HCT116 (cell line): ENCODE measurements at regions not wholly inside any gene's neighbourhood (a gene's known extent, or its start where the extent isn't known, plus 50 kb on each side); places are given as distances from the start of the nearest gene placed in this dataset.

Experiments used
- ATAC-seq: fragments of 200-7000 bp; cut with Tn5 transposase; 2 replicates; pipeline ENCODE4 v1.9.1; 2020; ENCODE audit warnings: mild to moderate bottlenecking, moderate library complexity
- BruUV-seq: library from RNA; stranded (reverse); fragments of 400-500 nt; replicated peaks from 2 replicates; lab custom pipeline; 2021; lab: Mats Ljungman, UMichigan
- CTCF ChIA-PET: fragments of 300-600 bp; sonication (Branson Sonifier 250); formaldehyde crosslinking; loops from one replicate; lab custom pipeline; 2021; ENCODE audit warnings: antibody characterized with exemption; lab: Charles Lee
- POLR2A ChIA-PET: fragments of 300-600, 350-600 bp; sonication (Branson Sonifier 250); formaldehyde crosslinking; loops from one replicate; lab custom pipeline; 2021; ENCODE audit warnings: antibody characterized with exemption; lab: Charles Lee
- RAD21 ChIA-PET, 2 experiments: fragments of 300-600 bp; sonication (Branson Sonifier 250); formaldehyde crosslinking; loops; one replicate each; lab custom pipeline; 2023; ENCODE audit warnings: low total read pairs in 2 of 2; ENCODE audit not compliant: uncharacterized antibody in 2 of 2, unreplicated experiment in 2 of 2, low non-redundant PET in 1 of 2; lab: Charles Lee
- DNase-seq: peaks from one replicate; pipeline ENCODE4 v3.0.0-alpha.2; 2010; ENCODE audit warnings: low read depth, low spot score
- H2AFZ ChIP-seq: fragments of 200-600 bp; shearing (Covaris generic), sonication (generic); 2 replicates; pipeline ENCODE4 v1.6.1; 2017; ENCODE audit warnings: low read depth, mixed run types, mixed read lengths, antibody characterized with exemption, low read length; ENCODE audit not compliant: poor library complexity, severe bottlenecking
- H3K27ac ChIP-seq: 2 replicates; pipeline ENCODE4 v1.5.1; 2012; ENCODE audit warnings: low read depth, low read length
- H3K27me3 ChIP-seq: fragments of 200-600 bp; sonication (generic); 2 replicates; pipeline ENCODE4 v1.6.1; 2016; ENCODE audit warnings: mixed run types, low read length, mixed read lengths; ENCODE audit not compliant: insufficient read depth
- H3K36me3 ChIP-seq, 2 experiments: fragments of 200-500 bp in 1 of 2; fragments of 200-600 bp in 1 of 2; sonication (Bioruptor generic) in 1 of 2; sonication (generic) in 1 of 2; 2 replicates each; pipeline versions ENCODE4 v1.5.1 to v1.6.1; 2014 to 2016; ENCODE audit warnings: low read length in 2 of 2, inconsistent platforms in 1 of 2, mixed read lengths in 1 of 2, mixed run types in 1 of 2; ENCODE audit not compliant: insufficient read depth in 2 of 2, control insufficient read depth in 1 of 2
- H3K4me1 ChIP-seq, 2 experiments: fragments of 200-600 bp in 1 of 2; sonication (generic) in 1 of 2; 2 replicates each; pipeline versions ENCODE4 v1.5.1 to v1.6.1; 2012 to 2017; ENCODE audit warnings: low read length in 2 of 2, inconsistent platforms in 1 of 2, mild to moderate bottlenecking in 1 of 2, mixed read lengths in 1 of 2, mixed run types in 1 of 2, moderate library complexity in 1 of 2; ENCODE audit not compliant: insufficient read depth in 2 of 2, control insufficient read depth in 1 of 2
- H3K4me2 ChIP-seq: fragments of 200-600 bp; sonication (generic); 2 replicates; pipeline ENCODE4 v1.6.1; 2017; ENCODE audit warnings: mixed run types, low read length, mixed read lengths
- H3K4me3 ChIP-seq, 2 experiments: fragments of 200-600 bp in 1 of 2; sonication (generic) in 1 of 2; replicated peaks in 1 of 2; 2 replicates each; pipeline ENCODE4 v1.5.1; 2011 to 2016; ENCODE audit warnings: low read length in 2 of 2, control low read depth in 1 of 2, low read depth in 1 of 2, mild to moderate bottlenecking in 1 of 2, mixed read lengths in 1 of 2, mixed run types in 1 of 2
- H3K79me2 ChIP-seq: fragments of 200-600 bp; sonication (generic); 2 replicates; pipeline ENCODE4 v1.6.1; 2017; ENCODE audit warnings: mild to moderate bottlenecking, mixed run types, low read length, moderate library complexity, mixed read lengths; ENCODE audit not compliant: insufficient read depth
- H3K9ac ChIP-seq: fragments of 200-600 bp; sonication (generic); 2 replicates; pipeline ENCODE4 v1.6.1; 2016; ENCODE audit warnings: low read length, mixed read lengths
- H3K9me2 ChIP-seq: fragments of 200-600 bp; sonication (generic), shearing (Covaris generic); 2 replicates; pipeline ENCODE4 v1.6.1; 2017; ENCODE audit warnings: mixed run types, mild to moderate bottlenecking, moderate library complexity; ENCODE audit not compliant: insufficient read depth
- H3K9me3 ChIP-seq, 2 experiments: fragments of 200-500 bp in 1 of 2; fragments of 200-600 bp in 1 of 2; sonication (Bioruptor generic) in 1 of 2; sonication (generic) in 1 of 2; 2 replicates each; pipeline ENCODE4 v1.6.1; 2014 to 2017; ENCODE audit warnings: low read length in 2 of 2, mixed read lengths in 2 of 2, inconsistent platforms in 1 of 2, low read depth in 1 of 2, mild to moderate bottlenecking in 1 of 2, mixed run types in 1 of 2, moderate library complexity in 1 of 2; ENCODE audit not compliant: control insufficient read depth in 1 of 2, insufficient read depth in 1 of 2
- H4K20me1 ChIP-seq: fragments of 200-600 bp; sonication (generic), shearing (Covaris generic); 2 replicates; pipeline ENCODE4 v1.6.1; 2017; ENCODE audit warnings: mixed run types, mild to moderate bottlenecking, moderate library complexity; ENCODE audit not compliant: insufficient read depth
- CBX3 ChIP-seq: IDR thresholded peaks from 2 replicates; pipeline ENCODE4 v1.6.1; 2012; ENCODE audit warnings: low read depth
- CEBPB ChIP-seq: IDR thresholded peaks from 2 replicates; pipeline ENCODE4 v1.6.1; 2012; ENCODE audit warnings: low read depth
- EGR1 ChIP-seq: IDR thresholded peaks from 2 replicates; pipeline ENCODE4 v1.6.1; 2012; ENCODE audit warnings: low read depth
- ELF1 ChIP-seq: IDR thresholded peaks from 2 replicates; pipeline ENCODE4 v1.6.1; 2012; ENCODE audit warnings: low read depth, borderline replicate concordance
- EZH2 ChIP-seq: fragments of 200-600 bp; sonication (generic); IDR thresholded peaks from 2 replicates; pipeline ENCODE4 v1.6.1; 2017; ENCODE audit warnings: antibody characterized with exemption, mixed run types
- FOSL1 ChIP-seq: IDR thresholded peaks from 2 replicates; pipeline ENCODE4 v1.6.1; 2012; ENCODE audit warnings: low read depth
- JUND ChIP-seq: IDR thresholded peaks from 2 replicates; pipeline ENCODE4 v1.6.1; 2012
- POLR2AphosphoS5 ChIP-seq: IDR thresholded peaks from 2 replicates; pipeline ENCODE4 v1.6.1; 2011; ENCODE audit warnings: mild to moderate bottlenecking, low read depth, low read length, moderate library complexity
- RAD21 ChIP-seq: IDR thresholded peaks from 2 replicates; pipeline ENCODE4 v1.6.1; 2012; ENCODE audit warnings: low read depth, mild to moderate bottlenecking
- SIN3A ChIP-seq: IDR thresholded peaks from 2 replicates; pipeline ENCODE4 v1.6.1; 2012; ENCODE audit warnings: low read depth
- SP1 ChIP-seq: IDR thresholded peaks from 2 replicates; pipeline ENCODE4 v1.6.1; 2012; ENCODE audit warnings: low read depth
- TCF7L2 ChIP-seq: IDR thresholded peaks from 2 replicates; pipeline ENCODE4 v1.7.0; 2011; ENCODE audit warnings: borderline replicate concordance, inconsistent platforms; ENCODE audit not compliant: insufficient read depth, insufficient read length; ENCODE audit errors: extremely low read depth
- YY1 ChIP-seq: IDR thresholded peaks from 2 replicates; pipeline ENCODE4 v1.6.1; 2011; ENCODE audit warnings: low read length, low read depth, moderate library complexity, mild to moderate bottlenecking; ENCODE audit not compliant: insufficient replicate concordance; ENCODE audit errors: extremely low read depth
- ZNF274 ChIP-seq: fragments of 200-500 bp; sonication (Bioruptor generic); IDR thresholded peaks from 2 replicates; pipeline ENCODE4 v1.6.1; 2014; ENCODE audit warnings: mild to moderate bottlenecking, low read depth, low read length, inconsistent platforms
- intact Hi-C: fragments of 100-400 bp; cut with micrococcal nuclease; formaldehyde crosslinking; loops from 2 replicates; pipeline ENCODE4 v1.10.0; 2022
- TF ChIP-seq, protein P1 (sequence below): IDR thresholded peaks from 2 replicates; pipeline ENCODE4 v1.6.1; 2012; ENCODE audit warnings: low read depth
- TF ChIP-seq, protein P2 (sequence below), 3 experiments: fragments of 200-600 bp in 1 of 3; sonication (generic) in 1 of 3; IDR thresholded peaks in 2 of 3; conservative IDR thresholded peaks in 1 of 3; 2 replicates each; pipeline ENCODE4 v1.5.1; 2012 to 2017; ENCODE audit warnings: low read depth in 2 of 3, low read length in 2 of 3, antibody characterized with exemption in 1 of 3, borderline replicate concordance in 1 of 3, control low read depth in 1 of 3, mild to moderate bottlenecking in 1 of 3, mixed read lengths in 1 of 3, mixed run types in 1 of 3, moderate library complexity in 1 of 3; ENCODE audit not compliant: insufficient read depth in 1 of 3
- TF ChIP-seq, protein P3 (sequence below): IDR thresholded peaks from 2 replicates; pipeline ENCODE4 v1.6.1; 2012

DNA sequence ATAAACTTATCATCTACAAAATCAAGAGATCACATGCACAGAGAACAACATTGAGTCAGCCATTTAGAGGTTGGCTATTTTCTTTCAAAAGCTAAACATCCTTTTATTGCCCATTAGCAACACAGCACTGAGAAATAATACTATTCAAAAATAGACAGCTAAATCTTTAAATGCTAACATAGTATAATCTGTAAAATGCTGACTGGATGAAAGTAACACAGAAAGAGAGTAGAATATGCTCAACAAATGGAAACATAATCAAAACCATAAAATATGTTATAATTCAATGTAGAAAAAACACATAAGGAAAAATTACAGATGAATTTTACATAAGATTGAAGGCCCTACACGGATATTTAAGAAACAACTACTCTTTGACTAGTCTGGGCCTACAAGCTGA, 56.5 kb upstream of the COL3A1 start:
- Histone ChIP-seq H3K27ac (no peak overlapping the region), H3K9ac (no peak overlapping the region), H3K36me3 (no peaks in the 10 kb centered on the region), H3K79me2 (no peaks in the 10 kb centered on the region), H3K27me3 (no peaks in the 10 kb centered on the region), H4K20me1 (no peaks in the 10 kb centered on the region), H3K9me3 (no peaks in the 10 kb centered on the region), H3K4me3 (no peak overlapping the region), H2AFZ (no peak overlapping the region), H3K4me1 (no peaks in the 10 kb centered on the region), H3K9me2 (no peaks in the 10 kb centered on the region), H3K4me2 (no peak overlapping the region)
- DNase-seq = no peak
- ChIA-PET CTCF (no interaction called here), POLR2A (no interaction called here), RAD21 (no interaction called here)
- no TSS peak for BruUV-seq
- ATAC-seq = no peak
- intact Hi-C loops = no loop called here
- TF ChIP-seq SP1 (no peak), ZNF274 (no peak), POLR2AphosphoS5 (no peak), YY1 (no peak), TCF7L2 (no peak), JUND (no peak), SIN3A (no peak), CEBPB (no peak)

DNA sequence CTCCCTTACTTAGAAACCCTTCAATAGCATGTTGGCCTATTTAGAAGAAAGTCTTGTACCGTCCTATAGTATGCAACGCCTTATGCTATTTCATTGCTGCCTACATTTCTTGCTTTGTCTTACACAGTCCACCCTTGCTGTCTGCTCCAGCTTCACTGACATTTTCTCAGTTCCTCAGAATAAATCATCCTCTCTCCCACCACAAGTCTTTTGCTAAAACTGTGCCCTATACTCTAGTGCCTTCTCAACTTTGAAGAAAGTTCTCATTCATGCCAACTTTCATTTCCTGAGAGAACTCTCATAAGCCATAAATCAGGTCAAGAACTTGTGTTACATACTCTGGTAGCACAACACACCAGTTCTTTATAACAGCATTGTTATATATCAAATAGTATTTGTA, 54.3 kb upstream of the COL3A1 start:
- RAD21 ChIA-PET = no interaction called here
- BruUV-seq = no TSS peak
- CTCF ChIA-PET = no interaction called here
- TF ChIP-seq, protein P1, sequence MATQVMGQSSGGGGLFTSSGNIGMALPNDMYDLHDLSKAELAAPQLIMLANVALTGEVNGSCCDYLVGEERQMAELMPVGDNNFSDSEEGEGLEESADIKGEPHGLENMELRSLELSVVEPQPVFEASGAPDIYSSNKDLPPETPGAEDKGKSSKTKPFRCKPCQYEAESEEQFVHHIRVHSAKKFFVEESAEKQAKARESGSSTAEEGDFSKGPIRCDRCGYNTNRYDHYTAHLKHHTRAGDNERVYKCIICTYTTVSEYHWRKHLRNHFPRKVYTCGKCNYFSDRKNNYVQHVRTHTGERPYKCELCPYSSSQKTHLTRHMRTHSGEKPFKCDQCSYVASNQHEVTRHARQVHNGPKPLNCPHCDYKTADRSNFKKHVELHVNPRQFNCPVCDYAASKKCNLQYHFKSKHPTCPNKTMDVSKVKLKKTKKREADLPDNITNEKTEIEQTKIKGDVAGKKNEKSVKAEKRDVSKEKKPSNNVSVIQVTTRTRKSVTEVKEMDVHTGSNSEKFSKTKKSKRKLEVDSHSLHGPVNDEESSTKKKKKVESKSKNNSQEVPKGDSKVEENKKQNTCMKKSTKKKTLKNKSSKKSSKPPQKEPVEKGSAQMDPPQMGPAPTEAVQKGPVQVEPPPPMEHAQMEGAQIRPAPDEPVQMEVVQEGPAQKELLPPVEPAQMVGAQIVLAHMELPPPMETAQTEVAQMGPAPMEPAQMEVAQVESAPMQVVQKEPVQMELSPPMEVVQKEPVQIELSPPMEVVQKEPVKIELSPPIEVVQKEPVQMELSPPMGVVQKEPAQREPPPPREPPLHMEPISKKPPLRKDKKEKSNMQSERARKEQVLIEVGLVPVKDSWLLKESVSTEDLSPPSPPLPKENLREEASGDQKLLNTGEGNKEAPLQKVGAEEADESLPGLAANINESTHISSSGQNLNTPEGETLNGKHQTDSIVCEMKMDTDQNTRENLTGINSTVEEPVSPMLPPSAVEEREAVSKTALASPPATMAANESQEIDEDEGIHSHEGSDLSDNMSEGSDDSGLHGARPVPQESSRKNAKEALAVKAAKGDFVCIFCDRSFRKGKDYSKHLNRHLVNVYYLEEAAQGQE = no peak
- TF ChIP-seq CBX3 (no peak), ZNF274 (no peak), SIN3A (no peak), JUND (no peak), POLR2AphosphoS5 (no peak), EZH2 (no peak), EGR1 (no peak), ELF1 (no peak), FOSL1 (no peak), YY1 (no peak), RAD21 (no peak), CEBPB (no peak)
- TF ChIP-seq, protein P2, sequence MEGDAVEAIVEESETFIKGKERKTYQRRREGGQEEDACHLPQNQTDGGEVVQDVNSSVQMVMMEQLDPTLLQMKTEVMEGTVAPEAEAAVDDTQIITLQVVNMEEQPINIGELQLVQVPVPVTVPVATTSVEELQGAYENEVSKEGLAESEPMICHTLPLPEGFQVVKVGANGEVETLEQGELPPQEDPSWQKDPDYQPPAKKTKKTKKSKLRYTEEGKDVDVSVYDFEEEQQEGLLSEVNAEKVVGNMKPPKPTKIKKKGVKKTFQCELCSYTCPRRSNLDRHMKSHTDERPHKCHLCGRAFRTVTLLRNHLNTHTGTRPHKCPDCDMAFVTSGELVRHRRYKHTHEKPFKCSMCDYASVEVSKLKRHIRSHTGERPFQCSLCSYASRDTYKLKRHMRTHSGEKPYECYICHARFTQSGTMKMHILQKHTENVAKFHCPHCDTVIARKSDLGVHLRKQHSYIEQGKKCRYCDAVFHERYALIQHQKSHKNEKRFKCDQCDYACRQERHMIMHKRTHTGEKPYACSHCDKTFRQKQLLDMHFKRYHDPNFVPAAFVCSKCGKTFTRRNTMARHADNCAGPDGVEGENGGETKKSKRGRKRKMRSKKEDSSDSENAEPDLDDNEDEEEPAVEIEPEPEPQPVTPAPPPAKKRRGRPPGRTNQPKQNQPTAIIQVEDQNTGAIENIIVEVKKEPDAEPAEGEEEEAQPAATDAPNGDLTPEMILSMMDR (IDR thresholded peaks at IDR 0.05 in 2 of 3, conservative IDR thresholded peaks at IDR 0.05 in 1 of 3; ENCODE audit: borderline replicate concordance in 1 of 3, insufficient read depth in 1 of 3, low read depth in 2 of 3, low read length in 2 of 3) = no peak
- TF ChIP-seq, protein P3, sequence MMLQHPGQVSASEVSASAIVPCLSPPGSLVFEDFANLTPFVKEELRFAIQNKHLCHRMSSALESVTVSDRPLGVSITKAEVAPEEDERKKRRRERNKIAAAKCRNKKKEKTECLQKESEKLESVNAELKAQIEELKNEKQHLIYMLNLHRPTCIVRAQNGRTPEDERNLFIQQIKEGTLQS = no peak

More for the DNA sequence above, 54.3 kb upstream of the COL3A1 start:
- H3K79me2 ChIP-seq = no peaks in the 10 kb centered on the region
- H3K9me3 ChIP-seq = no peaks in the 10 kb centered on the region
- H3K4me3 ChIP-seq = no peak overlapping the region
- no peaks in the 10 kb centered on the region for H3K36me3 ChIP-seq
- no peak overlapping the region for H3K27ac ChIP-seq
- intact Hi-C loops = no loop called here
- no peak for DNase-seq
- no peaks in the 10 kb centered on the region for H4K20me1 ChIP-seq
- POLR2A ChIA-PET = no interaction called here
- no peak overlapping the region for H3K4me2 ChIP-seq
- no peaks in the 10 kb centered on the region for H3K4me1 ChIP-seq
- H3K9ac ChIP-seq = no peak overlapping the region
- H3K9me2 ChIP-seq = no peaks in the 10 kb centered on the region
- H2AFZ ChIP-seq = no peak overlapping the region
- ATAC-seq = no peak
- no peaks in the 10 kb centered on the region for H3K27me3 ChIP-seq
